MV-4-11 (cell line): ENCODE measurements at regions not wholly inside any gene's neighbourhood (a gene's known extent, or its start where the extent isn't known, plus 50 kb on each side); places are given as distances from the start of the nearest gene placed in this dataset.

Experiments
- DNase-seq: peaks from one replicate; lab custom pipeline; 2025; lab: John Stamatoyannopoulos, UW

- DNase-seq, result no peak
Observed at GRCh38 chr6:11358904-11359830, 126.7 kb upstream of the NEDD9 start.

- DNase-seq, result no peak
Observed at GRCh38 chr6:11357285-11357684, 124.8 kb upstream of the NEDD9 start.

GRCh38 chr6:11356404-11357155 lies 124.1 kb upstream of the NEDD9 start:
- DNase-seq, result no peak

GRCh38 chr6:11353921-11354389 lies 121.5 kb upstream of the NEDD9 start:
- peak; percentile 27 for DNase-seq

- DNase-seq, result peak; percentile 99
Observed at GRCh38 chr6:11350294-11350693, 117.8 kb upstream of the NEDD9 start.

- no peak for DNase-seq
Observed at GRCh38 chr6:11349880-11350279, 117.4 kb upstream of the NEDD9 start.

- no peak for DNase-seq
Observed at GRCh38 chr6:11346516-11346915, 114.0 kb upstream of the NEDD9 start.

GRCh38 chr6:11345536-11345935 lies 113.1 kb upstream of the NEDD9 start:
- DNase-seq, result no peak

- no peak for DNase-seq
Observed at GRCh38 chr6:11343963-11344723, 111.7 kb upstream of the NEDD9 start.

GRCh38 chr6:11341867-11342266 lies 109.4 kb upstream of the NEDD9 start:
- peak; percentile 13 for DNase-seq

- no peak for DNase-seq
Observed at GRCh38 chr6:11341303-11341702, 108.8 kb upstream of the NEDD9 start.

GRCh38 chr6:11339380-11339779 lies 106.9 kb upstream of the NEDD9 start:
- no peak for DNase-seq

GRCh38 chr6:11337306-11337705 lies 104.8 kb upstream of the NEDD9 start:
- no peak for DNase-seq

GRCh38 chr6:11335826-11336225 lies 103.4 kb upstream of the NEDD9 start:
- DNase-seq, result no peak

GRCh38 chr6:11333132-11333849 lies 100.8 kb upstream of the NEDD9 start:
- DNase-seq, result no peak

- DNase-seq, result no peak
Observed at GRCh38 chr6:11332463-11332862, 100.0 kb upstream of the NEDD9 start.

- no peak for DNase-seq
Observed at GRCh38 chr6:11331111-11331510, 98.6 kb upstream of the NEDD9 start.

- peak; percentile 81 for DNase-seq
Observed at GRCh38 chr6:11330413-11330760, 97.9 kb upstream of the NEDD9 start.

GRCh38 chr6:11329726-11330412 lies 97.4 kb upstream of the NEDD9 start:
- DNase-seq, result peak; percentile 36

GRCh38 chr6:11328613-11329247 lies 96.3 kb upstream of the NEDD9 start:
- no peak for DNase-seq

GRCh38 chr6:11327961-11328360 lies 95.5 kb upstream of the NEDD9 start:
- no peak for DNase-seq
